Keratinocyte (primary cell): ENCODE measurements at regions not wholly inside any gene's neighbourhood (a gene's known extent, or its start where the extent isn't known, plus 50 kb on each side); places are given as distances from the start of the nearest gene placed in this dataset.

Experiments used
- DNase-seq: peaks from one replicate; pipeline ENCODE4 v3.0.0-alpha.2; 2011; ENCODE audit warnings: low read depth, missing footprints, low spot score
- FAIRE-seq: peaks from 2 replicates; lab custom pipeline; 2011; peaks lifted over from hg19 to GRCh38; lab: Jason Lieb, UNC
- H2AFZ ChIP-seq: 2 replicates; pipeline ENCODE4 v1.6.0; 2012; ENCODE audit warnings: low read length, control low read depth, inconsistent platforms; ENCODE audit not compliant: control insufficient read depth
- H3K27ac ChIP-seq: 2 replicates; pipeline ENCODE4 v1.5.1; 2011; ENCODE audit warnings: low read length; ENCODE audit not compliant: control insufficient read depth, insufficient read depth
- H3K27me3 ChIP-seq: 3 replicates; pipeline ENCODE4 v1.6.0; 2011; ENCODE audit warnings: low read length; ENCODE audit not compliant: control insufficient read depth, insufficient read depth; ENCODE audit errors: extremely low read depth
- H3K36me3 ChIP-seq, 2 experiments: 2 replicates in 1 of 2; 3 replicates in 1 of 2; pipeline ENCODE4 v1.5.1; 2011; ENCODE audit warnings: low read length in 2 of 2, mild to moderate bottlenecking in 1 of 2; ENCODE audit not compliant: control insufficient read depth in 2 of 2, insufficient read depth in 2 of 2; ENCODE audit errors: extremely low read depth in 1 of 2
- H3K4me1 ChIP-seq: 3 replicates; pipeline ENCODE4 v1.5.1; 2011; ENCODE audit warnings: low read length; ENCODE audit not compliant: control insufficient read depth, insufficient read depth; ENCODE audit errors: extremely low read depth
- H3K4me2 ChIP-seq: 3 replicates; pipeline ENCODE4 v1.6.0; 2011; ENCODE audit warnings: low read depth, low read length; ENCODE audit not compliant: control insufficient read depth, insufficient read depth; ENCODE audit errors: extremely low read depth
- H3K4me3 ChIP-seq, 3 experiments: fragments of 200-600 bp in 1 of 3; sonication (generic) in 1 of 3; 2 replicates in 2 of 3; 3 replicates in 1 of 3; pipeline ENCODE4 v1.5.1; 2011 to 2016; ENCODE audit warnings: low read length in 3 of 3, mild to moderate bottlenecking in 3 of 3, control low read depth in 2 of 3, inconsistent platforms in 1 of 3, low read depth in 1 of 3, mixed read lengths in 1 of 3, mixed run types in 1 of 3, moderate library complexity in 1 of 3; ENCODE audit not compliant: control insufficient read depth in 2 of 3, insufficient read depth in 2 of 3; ENCODE audit errors: extremely low read depth in 1 of 3
- H3K79me2 ChIP-seq: 2 replicates; pipeline ENCODE4 v1.6.0; 2012; ENCODE audit warnings: low read length; ENCODE audit not compliant: control insufficient read depth, insufficient read depth
- H3K9ac ChIP-seq: 3 replicates; pipeline ENCODE4 v1.6.0; 2011; ENCODE audit warnings: low read length; ENCODE audit not compliant: control insufficient read depth, insufficient read depth; ENCODE audit errors: extremely low read depth
- H3K9me1 ChIP-seq: 3 replicates; pipeline ENCODE4 v1.6.0; 2011; ENCODE audit warnings: low read length; ENCODE audit not compliant: control insufficient read depth, insufficient read depth; ENCODE audit errors: extremely low read depth
- H3K9me3 ChIP-seq: 2 replicates; pipeline ENCODE4 v1.5.1; 2012; ENCODE audit warnings: low read depth, low read length; ENCODE audit not compliant: control insufficient read depth
- H4K20me1 ChIP-seq: 3 replicates; pipeline ENCODE4 v1.6.0; 2011; ENCODE audit warnings: low read length; ENCODE audit not compliant: control insufficient read depth, insufficient read depth; ENCODE audit errors: extremely low read depth
- CTCF ChIP-seq, 3 experiments: IDR thresholded peaks in 1 of 3; conservative IDR thresholded peaks in 1 of 3; optimal IDR thresholded peaks in 1 of 3; 2 replicates in 2 of 3; 3 replicates in 1 of 3; pipeline versions ENCODE3 to v1.5.1; 2011; ENCODE audit warnings: low read length in 3 of 3, mild to moderate bottlenecking in 3 of 3, moderate library complexity in 2 of 3, control low read depth in 1 of 3, inconsistent platforms in 1 of 3; ENCODE audit not compliant: insufficient read depth in 2 of 3; ENCODE audit errors: extremely low read depth in 1 of 3
- EZH2 ChIP-seq: IDR thresholded peaks from one replicate; pipeline ENCODE4 v1.6.1; 2012; ENCODE audit warnings: inconsistent platforms, mild to moderate bottlenecking, low read length, moderate library complexity
- dilution Hi-C: fragments of 300-500 bp; cut with MboI; formaldehyde crosslinking; loops from one replicate; pipeline ENCODE4 v1.7.0; 2020; ENCODE audit warnings: low sequenced_read_pairs; ENCODE audit not compliant: extremely low pct_ligation_motif_present

- no peak overlapping the region for H3K9ac ChIP-seq
- H3K4me1 ChIP-seq: no peaks in the 10 kb centered on the region
- H3K79me2 ChIP-seq: no peaks in the 10 kb centered on the region
- no peaks in the 10 kb centered on the region for H4K20me1 ChIP-seq
- H3K27ac ChIP-seq: no peak overlapping the region
- no peak overlapping the region for H3K4me3 ChIP-seq
- FAIRE-seq: no peak
- dilution Hi-C loops: no loop called here
- TF ChIP-seq EZH2: no peak
- no peaks in the 10 kb centered on the region for H3K36me3 ChIP-seq
- DNase-seq: no peak
- H3K4me2 ChIP-seq: no peak overlapping the region
- H3K27me3 ChIP-seq: no peaks in the 10 kb centered on the region
- peaks cover 2% of the 10 kb centered on the region for H3K9me3 ChIP-seq
- H3K9me1 ChIP-seq: no peaks in the 10 kb centered on the region
- H2AFZ ChIP-seq: no peak overlapping the region
Observed at GRCh38 chr5:155765715-155766114, 561.2 kb upstream of the SGCD start.

DNA sequence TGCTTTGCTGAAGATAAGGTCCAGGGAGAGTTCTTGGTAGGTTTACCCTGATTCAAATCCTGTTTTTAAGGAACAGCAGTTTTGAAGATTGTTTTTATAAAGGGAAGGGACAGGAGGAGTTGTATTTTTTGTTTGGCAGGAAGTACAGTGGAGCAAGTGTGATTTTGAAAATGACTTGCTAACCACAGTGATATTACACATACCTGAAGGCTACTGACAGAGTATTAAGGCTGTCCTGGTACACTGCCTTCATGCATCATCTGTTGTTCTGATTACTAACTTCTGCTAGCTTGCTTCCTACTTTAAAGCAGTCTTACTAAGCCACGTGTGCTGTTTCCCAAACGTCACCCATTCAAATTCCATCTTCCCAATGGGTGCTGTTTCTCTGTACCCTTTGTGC lies 559.5 kb upstream of the SGCD start:
- no peak for DNase-seq
- no peak overlapping the region for H3K4me3 ChIP-seq
- H2AFZ ChIP-seq: no peak overlapping the region
- TF ChIP-seq CTCF (optimal IDR thresholded peaks at IDR 0.05 in 1 of 3, IDR thresholded peaks at IDR 0.05 in 1 of 3, conservative IDR thresholded peaks at IDR 0.05 in 1 of 3; ENCODE audit: extremely low read depth in 1 of 3, insufficient read depth in 2 of 3, low read length in 3 of 3) (no peak), EZH2 (no peak)
- no peak overlapping the region for H3K4me2 ChIP-seq
- no peaks in the 10 kb centered on the region for H4K20me1 ChIP-seq
- no peak for FAIRE-seq
- no peaks in the 10 kb centered on the region for H3K9me1 ChIP-seq
- no peaks in the 10 kb centered on the region for H3K36me3 ChIP-seq
- H3K9ac ChIP-seq: no peak overlapping the region
- H3K79me2 ChIP-seq: no peaks in the 10 kb centered on the region
- H3K27ac ChIP-seq: no peak overlapping the region
- no peaks in the 10 kb centered on the region for H3K27me3 ChIP-seq
- dilution Hi-C loops: no loop called here
- no peaks in the 10 kb centered on the region for H3K4me1 ChIP-seq
- H3K9me3 ChIP-seq: no peaks in the 10 kb centered on the region

- H3K4me2 ChIP-seq: no peak overlapping the region
- H2AFZ ChIP-seq: no peak overlapping the region
- H3K4me1 ChIP-seq: no peaks in the 10 kb centered on the region
- no peak overlapping the region for H3K27ac ChIP-seq
- H3K36me3 ChIP-seq: no peaks in the 10 kb centered on the region
- dilution Hi-C loops: no loop called here
- DNase-seq: no peak
- no peaks in the 10 kb centered on the region for H4K20me1 ChIP-seq
- no peak overlapping the region for H3K9ac ChIP-seq
- no peak for TF ChIP-seq EZH2
- TF ChIP-seq CTCF (optimal IDR thresholded peaks at IDR 0.05 in 1 of 3, IDR thresholded peaks at IDR 0.05 in 1 of 3, conservative IDR thresholded peaks at IDR 0.05 in 1 of 3; ENCODE audit: extremely low read depth in 1 of 3, insufficient read depth in 2 of 3, low read length in 3 of 3): no peak
- H3K4me3 ChIP-seq: no peak overlapping the region
- no peak for FAIRE-seq
- no peaks in the 10 kb centered on the region for H3K27me3 ChIP-seq
- H3K9me3 ChIP-seq: no peaks in the 10 kb centered on the region
- H3K9me1 ChIP-seq: no peaks in the 10 kb centered on the region
- H3K79me2 ChIP-seq: no peaks in the 10 kb centered on the region
Observed at GRCh38 chr5:155768332-155768731, 558.6 kb upstream of the SGCD start.
